ENCODE measurements at regions not wholly inside any gene's neighbourhood (a gene's known extent, or its start where the extent isn't known, plus 50 kb on each side); places are given as distances from the start of the nearest gene placed in this dataset. TPM values are rescaled to one million over a fixed set of nuclear protein-coding genes. Genes with fewer than 3 reads are reported as not detected.

DNA sequence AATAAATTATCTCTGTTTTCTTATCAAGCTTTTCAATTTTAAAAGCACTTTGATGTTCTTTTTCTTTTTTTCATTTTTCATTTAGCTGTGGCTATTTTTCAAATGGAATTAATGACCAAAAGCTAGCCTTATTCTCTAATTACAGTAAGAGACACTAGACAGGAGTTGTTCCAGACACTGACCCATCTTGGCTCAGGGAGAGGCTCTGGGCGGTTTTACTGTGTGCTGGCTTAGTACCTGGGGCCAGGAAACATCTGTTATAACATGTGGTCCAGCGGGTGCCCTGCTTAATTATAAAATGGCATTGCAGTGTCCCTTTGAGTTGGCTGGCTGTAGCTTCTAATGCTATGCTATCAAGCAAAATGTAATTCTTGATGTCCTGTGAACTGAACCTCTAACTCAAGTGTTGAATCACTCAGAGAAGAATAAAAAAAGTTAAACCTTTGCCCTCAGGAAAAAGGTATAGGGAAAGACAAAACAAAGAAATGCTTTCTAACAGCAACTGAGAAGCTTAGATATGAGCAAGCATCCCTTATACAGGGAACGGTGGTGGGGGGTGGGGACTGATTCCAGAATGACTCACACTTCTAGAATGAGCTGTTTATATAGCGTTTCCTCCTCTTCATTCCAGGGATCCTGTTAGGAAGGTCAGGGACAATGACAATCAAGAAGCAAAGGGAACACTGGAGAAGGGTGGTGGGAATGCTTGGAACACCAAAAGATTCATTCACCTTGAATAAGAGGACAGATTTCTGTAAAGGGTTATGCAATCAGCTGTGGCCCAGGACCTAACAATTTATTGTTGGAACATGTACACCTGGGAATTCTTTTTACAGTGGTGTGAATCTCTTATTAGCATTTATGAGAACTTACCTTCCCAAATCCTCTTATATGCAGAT lies 58.7 kb upstream of the NFIB start:
- TF ChIP-seq POLR2A (IDR thresholded peaks at IDR 0.05) (no peak), EP300 (IDR thresholded peaks at IDR 0.05) (peak in 1 of 2 donors; percentile 37)
- TF ChIP-seq, protein P1, sequence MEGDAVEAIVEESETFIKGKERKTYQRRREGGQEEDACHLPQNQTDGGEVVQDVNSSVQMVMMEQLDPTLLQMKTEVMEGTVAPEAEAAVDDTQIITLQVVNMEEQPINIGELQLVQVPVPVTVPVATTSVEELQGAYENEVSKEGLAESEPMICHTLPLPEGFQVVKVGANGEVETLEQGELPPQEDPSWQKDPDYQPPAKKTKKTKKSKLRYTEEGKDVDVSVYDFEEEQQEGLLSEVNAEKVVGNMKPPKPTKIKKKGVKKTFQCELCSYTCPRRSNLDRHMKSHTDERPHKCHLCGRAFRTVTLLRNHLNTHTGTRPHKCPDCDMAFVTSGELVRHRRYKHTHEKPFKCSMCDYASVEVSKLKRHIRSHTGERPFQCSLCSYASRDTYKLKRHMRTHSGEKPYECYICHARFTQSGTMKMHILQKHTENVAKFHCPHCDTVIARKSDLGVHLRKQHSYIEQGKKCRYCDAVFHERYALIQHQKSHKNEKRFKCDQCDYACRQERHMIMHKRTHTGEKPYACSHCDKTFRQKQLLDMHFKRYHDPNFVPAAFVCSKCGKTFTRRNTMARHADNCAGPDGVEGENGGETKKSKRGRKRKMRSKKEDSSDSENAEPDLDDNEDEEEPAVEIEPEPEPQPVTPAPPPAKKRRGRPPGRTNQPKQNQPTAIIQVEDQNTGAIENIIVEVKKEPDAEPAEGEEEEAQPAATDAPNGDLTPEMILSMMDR (IDR thresholded peaks at IDR 0.05): no peak
- Histone ChIP-seq H3K4me1 (peaks cover 0 to 26% (median 8%) of the 10 kb centered on the region in 4 donors), H3K27me3 (no peaks in the 10 kb centered on the region), H3K9me3 (no peaks in the 10 kb centered on the region), H3K27ac (no peak overlapping the region), H3K4me3 (no peak overlapping the region), H3K36me3 (no peaks in the 10 kb centered on the region)
- WGBS, 2 donors: 34 to 35% methylated on average over 4 of the region's 4 CpGs
- DNase-seq (ENCODE audit: low spot score in 2 of 2): no peak

DNA sequence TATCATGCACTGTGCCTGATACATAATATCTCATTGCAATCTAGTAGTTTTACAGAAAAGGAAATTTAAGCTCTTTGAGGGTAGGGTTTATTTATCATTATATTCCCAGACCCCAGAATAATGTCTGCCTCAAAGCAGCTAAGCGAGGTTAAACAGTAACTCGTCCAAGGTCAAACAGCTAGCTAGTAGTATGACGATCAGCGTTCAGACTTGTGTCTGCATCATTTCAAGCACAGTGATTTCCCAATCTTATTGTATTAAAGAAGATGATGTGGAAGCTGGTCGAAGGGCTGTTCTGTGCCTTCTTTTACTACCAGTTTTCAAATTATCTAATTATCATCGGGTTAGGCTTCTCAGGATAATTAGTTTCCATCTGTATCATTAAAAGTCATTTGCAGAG lies 55.1 kb upstream of the NFIB start:
- DNase-seq (ENCODE audit: low spot score in 2 of 2): no peak
- TF ChIP-seq, protein P1 (IDR thresholded peaks at IDR 0.05): no peak
- TF ChIP-seq POLR2A (IDR thresholded peaks at IDR 0.05): no peak
- no peak for TF ChIP-seq EP300 (IDR thresholded peaks at IDR 0.05)
- H3K9me3 ChIP-seq: no peaks in the 10 kb centered on the region
- H3K4me3 ChIP-seq: no peak overlapping the region
- no peak overlapping the region for H3K27ac ChIP-seq
- H3K27me3 ChIP-seq: no peaks in the 10 kb centered on the region
- no peaks in the 10 kb centered on the region for H3K36me3 ChIP-seq
- H3K4me1 ChIP-seq: peaks cover 0 to 22% (median 8%) of the 10 kb centered on the region in 4 donors
- 92 to 96% methylated on average over 6 of the region's 6 CpGs for WGBS, 2 donors

DNA sequence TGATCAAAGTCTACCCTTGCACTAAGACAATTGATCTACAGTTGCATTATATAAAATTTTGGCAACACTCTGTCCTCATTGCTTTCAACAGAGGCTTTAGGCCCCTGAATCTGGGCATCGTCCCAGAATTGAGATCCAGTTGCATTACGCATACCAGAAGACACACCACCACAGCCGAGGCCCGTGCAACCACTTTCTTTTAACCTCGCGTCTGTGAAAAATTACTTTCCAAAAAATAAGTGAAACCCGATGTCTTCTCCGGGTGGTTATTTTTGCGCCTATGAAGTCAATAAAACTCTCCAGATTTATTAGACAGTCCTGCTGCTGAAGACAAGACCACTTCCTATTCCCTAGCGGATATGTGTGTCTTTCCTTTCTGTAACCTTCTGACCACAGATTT lies 52.1 kb upstream of the NFIB start:
- H3K36me3 ChIP-seq: no peaks in the 10 kb centered on the region
- no peak for DNase-seq (ENCODE audit: low spot score in 2 of 2)
- no peaks in the 10 kb centered on the region for H3K9me3 ChIP-seq
- WGBS, 2 donors: 26% methylated on average over 10 of the region's 10 CpGs
- TF ChIP-seq, protein P1 (IDR thresholded peaks at IDR 0.05): no peak
- no peak for TF ChIP-seq POLR2A (IDR thresholded peaks at IDR 0.05)
- TF ChIP-seq EP300 (IDR thresholded peaks at IDR 0.05): peak in 1 of 2 donors; percentile 48
- H3K27ac ChIP-seq: peak overlapping the region in 2 of 4 donors; percentile 26 to 53
- H3K4me3 ChIP-seq: no peak overlapping the region
- peaks cover 0 to 11% (median 1%) of the 10 kb centered on the region in 4 donors for H3K4me1 ChIP-seq
- no peaks in the 10 kb centered on the region for H3K27me3 ChIP-seq

DNA sequence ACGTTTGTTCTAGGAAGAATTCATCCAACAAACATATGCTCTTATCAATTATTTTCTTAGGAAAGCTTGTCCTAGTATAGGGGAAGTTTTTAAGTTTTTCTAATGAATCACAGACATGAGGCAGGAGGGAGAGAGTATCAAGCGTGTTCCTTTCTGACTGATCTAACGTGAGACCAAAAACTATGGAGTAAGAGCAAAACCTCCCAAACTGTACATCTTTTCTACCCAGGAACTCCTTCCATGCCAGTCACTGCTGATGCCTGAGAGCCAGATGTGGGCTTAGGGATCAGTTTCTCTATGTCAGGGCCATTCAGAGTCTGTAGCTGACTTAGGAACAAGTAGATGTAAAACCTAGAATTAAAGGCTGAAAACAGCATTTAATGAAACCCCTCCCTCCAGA lies 51.7 kb upstream of the NFIB start:
- TF ChIP-seq EP300 (IDR thresholded peaks at IDR 0.05): no peak
- TF ChIP-seq, protein P1 (IDR thresholded peaks at IDR 0.05): no peak
- TF ChIP-seq POLR2A (IDR thresholded peaks at IDR 0.05): no peak
- DNase-seq (ENCODE audit: low spot score in 2 of 2): no peak

More for the DNA sequence above, 51.7 kb upstream of the NFIB start:
- WGBS, 2 donors: 49 to 57% methylated on average over 3 of the region's 3 CpGs
- Histone ChIP-seq H3K27me3 (no peaks in the 10 kb centered on the region), H3K9me3 (no peaks in the 10 kb centered on the region), H3K36me3 (no peaks in the 10 kb centered on the region), H3K4me3 (no peak overlapping the region), H3K27ac (peak overlapping the region in 2 of 4 donors; percentile 26 to 53), H3K4me1 (peaks cover 0 to 11% (median 1%) of the 10 kb centered on the region in 4 donors)

Small RNA genes in the stretch of these regions (small RNA-seq; reads per million reads assigned to genes)
- gene AL159169.1: not detected

Measured in tibial nerve (tissue), 4 donors.